Loucy (cell line): ENCODE measurements at regions not wholly inside any gene's neighbourhood (a gene's known extent, or its start where the extent isn't known, plus 50 kb on each side); places are given as distances from the start of the nearest gene placed in this dataset.
"Not testable (repeated sequence)": the region's sequence is repeated elsewhere in the genome, so short reads cannot be mapped to it uniquely, and the experiment has no call there.

Experiments used
- H2AFZ ChIP-seq: fragments of 200-600 bp; sonication (generic); 2 replicates; pipeline ENCODE4 v1.6.0; 2016; ENCODE audit warnings: antibody characterized with exemption, mild to moderate bottlenecking, low read length, moderate library complexity
- H3F3A ChIP-seq: fragments of 200-600 bp; 2 replicates; pipeline ENCODE4 v1.6.0; 2016; ENCODE audit warnings: antibody characterized with exemption, low read depth, mild to moderate bottlenecking
- H3K27me3 ChIP-seq: fragments of 200-600 bp; sonication (generic); 2 replicates; pipeline ENCODE4 v1.6.1; 2014; ENCODE audit warnings: low read length, mild to moderate bottlenecking; ENCODE audit not compliant: insufficient read depth, poor library complexity, severe bottlenecking
- H3K36me3 ChIP-seq: fragments of 200-600 bp; sonication (generic); 2 replicates; pipeline ENCODE4 v1.6.1; 2016; ENCODE audit warnings: low read length; ENCODE audit not compliant: insufficient read depth
- H3K4me1 ChIP-seq: fragments of 200-600 bp; sonication (generic); 2 replicates; pipeline ENCODE4 v1.5.1; 2014; ENCODE audit warnings: low read length, mild to moderate bottlenecking; ENCODE audit not compliant: insufficient read depth, poor library complexity, severe bottlenecking
- H3K4me2 ChIP-seq: fragments of 200-600 bp; sonication (generic); 2 replicates; pipeline ENCODE4 v1.6.0; 2014; ENCODE audit warnings: antibody characterized with exemption, low read length, low read depth, mild to moderate bottlenecking; ENCODE audit not compliant: poor library complexity, severe bottlenecking
- H3K4me3 ChIP-seq: fragments of 200-600 bp; sonication (generic); 2 replicates; pipeline ENCODE4 v1.5.1; 2014; ENCODE audit warnings: low read length, mild to moderate bottlenecking, mixed read lengths; ENCODE audit not compliant: poor library complexity, severe bottlenecking
- H3K79me2 ChIP-seq: fragments of 200-600 bp; sonication (generic); 2 replicates; pipeline ENCODE4 v1.6.1; 2014; ENCODE audit warnings: low read length; ENCODE audit not compliant: insufficient read depth
- H3K9ac ChIP-seq: fragments of 200-600 bp; sonication (generic); 2 replicates; pipeline ENCODE4 v1.6.0; 2014; ENCODE audit warnings: mild to moderate bottlenecking, low read depth, low read length, moderate library complexity; ENCODE audit not compliant: poor library complexity, severe bottlenecking
- H3K9me2 ChIP-seq: fragments of 200-600 bp; sonication (generic); replicated peaks from 2 replicates; pipeline ENCODE4 v1.6.1; 2016; ENCODE audit warnings: low read depth, low read length, mixed read lengths
- H3K9me3 ChIP-seq: fragments of 200-600 bp; sonication (generic); 2 replicates; pipeline ENCODE4 v1.6.1; 2014; ENCODE audit warnings: mild to moderate bottlenecking, antibody characterized with exemption, low read length, low read depth; ENCODE audit not compliant: insufficient read depth
- H4K20me1 ChIP-seq: fragments of 200-600 bp; sonication (generic); 2 replicates; pipeline ENCODE4 v1.6.0; 2014; ENCODE audit warnings: antibody characterized with exemption, low read length, mild to moderate bottlenecking; ENCODE audit not compliant: insufficient read depth, poor library complexity, severe bottlenecking
- EZH2phosphoT487 ChIP-seq: fragments of 200-600 bp; IDR thresholded peaks from 2 replicates; pipeline ENCODE4 v1.6.1; 2018; ENCODE audit warnings: antibody characterized with exemption, mild to moderate bottlenecking, moderate library complexity, borderline replicate concordance
- TF ChIP-seq, protein P1 (sequence below): fragments of 200-600 bp; sonication (generic); conservative IDR thresholded peaks from 2 replicates; pipeline ENCODE4 v1.5.1; 2014; ENCODE audit warnings: mild to moderate bottlenecking, antibody characterized with exemption, low read length

DNA sequence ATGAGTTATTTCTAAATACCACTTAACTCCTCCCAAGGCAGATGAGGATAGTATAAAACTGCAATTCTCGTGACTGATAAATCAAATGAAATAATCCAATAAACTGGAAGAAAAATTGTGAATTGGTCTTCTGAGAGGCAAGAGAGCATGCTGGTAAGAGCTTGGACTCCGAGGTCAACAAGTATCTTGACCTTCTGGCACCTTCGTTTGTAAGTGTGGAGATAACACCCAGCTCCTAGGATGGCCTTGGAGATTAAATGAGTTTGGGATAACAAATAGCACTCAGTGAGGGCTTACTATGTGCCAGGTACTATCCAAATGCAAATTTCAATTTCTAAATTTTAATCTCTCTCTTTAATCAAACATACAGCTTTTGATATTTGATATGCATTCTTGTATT lies 866.3 kb upstream of the WWC1 start:
- no peak overlapping the region for H2AFZ ChIP-seq
- no peaks in the 10 kb centered on the region for H4K20me1 ChIP-seq
- H3K79me2 ChIP-seq, result no peaks in the 10 kb centered on the region
- H3K4me2 ChIP-seq, result no peak overlapping the region
- no peaks in the 10 kb centered on the region for H3K36me3 ChIP-seq
- H3K27me3 ChIP-seq, result no peaks in the 10 kb centered on the region
- no peaks in the 10 kb centered on the region for H3K9me3 ChIP-seq
- no peak overlapping the region for H3K4me3 ChIP-seq
- TF ChIP-seq EZH2phosphoT487, result no peak
- TF ChIP-seq, protein P1, sequence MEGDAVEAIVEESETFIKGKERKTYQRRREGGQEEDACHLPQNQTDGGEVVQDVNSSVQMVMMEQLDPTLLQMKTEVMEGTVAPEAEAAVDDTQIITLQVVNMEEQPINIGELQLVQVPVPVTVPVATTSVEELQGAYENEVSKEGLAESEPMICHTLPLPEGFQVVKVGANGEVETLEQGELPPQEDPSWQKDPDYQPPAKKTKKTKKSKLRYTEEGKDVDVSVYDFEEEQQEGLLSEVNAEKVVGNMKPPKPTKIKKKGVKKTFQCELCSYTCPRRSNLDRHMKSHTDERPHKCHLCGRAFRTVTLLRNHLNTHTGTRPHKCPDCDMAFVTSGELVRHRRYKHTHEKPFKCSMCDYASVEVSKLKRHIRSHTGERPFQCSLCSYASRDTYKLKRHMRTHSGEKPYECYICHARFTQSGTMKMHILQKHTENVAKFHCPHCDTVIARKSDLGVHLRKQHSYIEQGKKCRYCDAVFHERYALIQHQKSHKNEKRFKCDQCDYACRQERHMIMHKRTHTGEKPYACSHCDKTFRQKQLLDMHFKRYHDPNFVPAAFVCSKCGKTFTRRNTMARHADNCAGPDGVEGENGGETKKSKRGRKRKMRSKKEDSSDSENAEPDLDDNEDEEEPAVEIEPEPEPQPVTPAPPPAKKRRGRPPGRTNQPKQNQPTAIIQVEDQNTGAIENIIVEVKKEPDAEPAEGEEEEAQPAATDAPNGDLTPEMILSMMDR, result no peak
- H3F3A ChIP-seq, result no peaks in the 10 kb centered on the region
- no peaks in the 10 kb centered on the region for H3K4me1 ChIP-seq
- H3K9me2 ChIP-seq, result no peaks in the 10 kb centered on the region
- no peak overlapping the region for H3K9ac ChIP-seq

DNA sequence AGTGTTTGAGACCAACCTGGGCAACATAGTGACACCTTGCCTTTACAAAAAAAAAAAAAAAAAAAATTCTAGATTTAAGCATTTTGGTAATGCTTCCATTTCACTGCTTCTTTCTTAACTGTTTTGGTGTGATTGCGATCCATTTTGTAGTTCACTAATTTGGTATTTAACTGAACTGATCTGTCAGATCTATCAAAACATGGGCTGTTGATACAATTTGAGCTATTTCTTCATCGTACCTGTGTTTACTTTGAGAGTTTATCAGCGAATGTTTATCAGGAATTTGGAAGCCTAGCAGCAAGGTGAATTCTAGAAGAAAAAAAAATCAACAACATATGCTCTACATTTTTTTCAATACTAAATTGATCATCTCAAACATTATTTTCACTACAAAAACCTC lies 864.9 kb upstream of the WWC1 start:
- Histone ChIP-seq H3K9me3 (no peaks in the 10 kb centered on the region), H3F3A (no peaks in the 10 kb centered on the region), H3K79me2 (no peaks in the 10 kb centered on the region), H3K4me2 (no peak overlapping the region), H3K4me1 (no peaks in the 10 kb centered on the region), H2AFZ (no peak overlapping the region), H4K20me1 (no peaks in the 10 kb centered on the region), H3K4me3 (no peak overlapping the region), H3K9me2 (no peaks in the 10 kb centered on the region), H3K36me3 (no peaks in the 10 kb centered on the region), H3K9ac (no peak overlapping the region), H3K27me3 (no peaks in the 10 kb centered on the region)
- TF ChIP-seq, protein P1, result no peak
- no peak for TF ChIP-seq EZH2phosphoT487

DNA sequence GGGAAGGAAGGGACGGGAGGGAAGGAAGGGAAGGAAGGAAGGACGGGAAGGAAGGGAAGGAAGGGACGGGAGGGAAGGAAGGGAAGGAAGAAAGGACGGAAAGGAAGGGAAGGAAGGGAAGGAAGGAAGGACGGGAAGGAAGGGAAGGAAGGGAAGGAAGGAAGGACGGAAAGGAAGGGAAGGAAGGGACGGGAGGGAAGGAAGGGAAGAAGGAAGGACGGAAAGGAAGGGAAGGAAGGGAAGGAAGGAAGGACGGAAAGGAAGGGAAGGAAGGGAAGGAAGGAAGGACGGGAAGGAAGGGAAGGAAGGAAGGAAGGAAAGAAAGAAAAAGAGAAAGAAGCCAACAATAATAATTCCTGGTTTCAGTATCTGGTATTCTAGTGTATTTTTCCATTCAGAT lies 863.8 kb upstream of the WWC1 start:
- H3K27me3 ChIP-seq, H3K79me2 ChIP-seq, H3K4me3 ChIP-seq, H3K36me3 ChIP-seq, H3K4me1 ChIP-seq, H3K9me2 ChIP-seq, H3K9me3 ChIP-seq, H4K20me1 ChIP-seq, H3K9ac ChIP-seq, H3F3A ChIP-seq, H3K4me2 ChIP-seq, H2AFZ ChIP-seq: not testable (repeated sequence)

DNA sequence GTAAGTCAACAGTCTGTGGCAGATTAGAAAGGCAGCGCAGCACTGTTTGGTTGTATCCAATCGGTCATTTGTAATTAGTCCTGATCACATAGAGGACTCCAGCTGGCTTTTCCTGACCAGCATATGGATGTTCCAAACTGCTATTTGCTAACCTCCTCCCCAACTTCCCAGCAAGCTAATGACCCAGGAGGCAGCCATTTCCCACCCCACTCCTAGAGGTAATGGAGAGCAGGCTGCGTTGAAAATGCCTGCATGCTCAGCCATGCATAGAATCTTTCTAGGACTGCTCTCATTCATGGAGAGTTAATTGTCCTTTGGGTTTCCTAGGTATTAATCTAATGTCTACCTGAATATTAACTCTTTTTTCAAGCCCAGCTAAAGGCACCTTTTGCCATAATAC lies 850.6 kb upstream of the WWC1 start:
- no peaks in the 10 kb centered on the region for H3K9me3 ChIP-seq
- no peak overlapping the region for H3K4me3 ChIP-seq
- no peaks in the 10 kb centered on the region for H3K36me3 ChIP-seq
- no peak overlapping the region for H3K4me2 ChIP-seq
- no peak overlapping the region for H3K9ac ChIP-seq
- no peak overlapping the region for H2AFZ ChIP-seq
- no peaks in the 10 kb centered on the region for H4K20me1 ChIP-seq
- no peaks in the 10 kb centered on the region for H3K27me3 ChIP-seq
- H3K9me2 ChIP-seq, result no peaks in the 10 kb centered on the region
- no peaks in the 10 kb centered on the region for H3K4me1 ChIP-seq
- H3F3A ChIP-seq, result no peaks in the 10 kb centered on the region
- no peak for TF ChIP-seq EZH2phosphoT487
- TF ChIP-seq, protein P1, result no peak
- H3K79me2 ChIP-seq, result no peaks in the 10 kb centered on the region
